HG02852 (cell line): ENCODE measurements at regions not wholly inside any gene's neighbourhood (a gene's known extent, or its start where the extent isn't known, plus 50 kb on each side); places are given as distances from the start of the nearest gene placed in this dataset.

ENCODE experiments used
- ATAC-seq: cut with Tn5 transposase; IDR thresholded peaks from one replicate; pipeline ENCODE4 v1.9.1; 2021; ENCODE audit warnings: mild to moderate bottlenecking, moderate library complexity; ENCODE audit not compliant: unreplicated experiment

DNA sequence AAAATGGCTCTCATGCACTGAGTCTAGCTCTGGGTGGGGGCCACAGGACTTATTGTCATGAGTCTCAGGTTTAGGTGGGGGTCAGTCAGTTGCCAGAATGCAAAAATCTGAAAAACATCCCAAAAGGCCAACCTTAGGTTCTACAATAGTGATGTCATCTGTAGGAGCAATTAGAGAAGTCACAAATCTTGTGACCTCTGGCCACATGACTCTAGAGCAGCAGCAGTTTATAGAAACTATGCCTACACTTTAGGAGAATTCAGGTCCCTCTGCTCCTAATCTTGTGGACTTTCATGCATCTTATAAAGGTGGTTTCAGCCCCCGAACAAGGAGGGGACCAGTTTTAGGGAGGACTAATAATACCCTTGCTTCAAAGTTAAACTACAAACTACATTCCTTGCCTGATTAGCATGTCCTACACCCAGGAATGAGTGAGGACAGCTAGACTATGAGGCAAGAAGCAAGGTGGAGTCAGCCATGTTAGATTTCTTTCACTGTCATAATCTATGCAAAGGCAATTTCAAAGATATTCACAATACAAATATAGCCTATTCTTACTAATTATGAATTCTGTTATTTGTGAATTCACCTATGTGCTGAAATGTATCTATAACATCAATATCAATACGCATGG, 123.5 kb upstream of the ADCY1 start:
- ATAC-seq, result no peak

DNA sequence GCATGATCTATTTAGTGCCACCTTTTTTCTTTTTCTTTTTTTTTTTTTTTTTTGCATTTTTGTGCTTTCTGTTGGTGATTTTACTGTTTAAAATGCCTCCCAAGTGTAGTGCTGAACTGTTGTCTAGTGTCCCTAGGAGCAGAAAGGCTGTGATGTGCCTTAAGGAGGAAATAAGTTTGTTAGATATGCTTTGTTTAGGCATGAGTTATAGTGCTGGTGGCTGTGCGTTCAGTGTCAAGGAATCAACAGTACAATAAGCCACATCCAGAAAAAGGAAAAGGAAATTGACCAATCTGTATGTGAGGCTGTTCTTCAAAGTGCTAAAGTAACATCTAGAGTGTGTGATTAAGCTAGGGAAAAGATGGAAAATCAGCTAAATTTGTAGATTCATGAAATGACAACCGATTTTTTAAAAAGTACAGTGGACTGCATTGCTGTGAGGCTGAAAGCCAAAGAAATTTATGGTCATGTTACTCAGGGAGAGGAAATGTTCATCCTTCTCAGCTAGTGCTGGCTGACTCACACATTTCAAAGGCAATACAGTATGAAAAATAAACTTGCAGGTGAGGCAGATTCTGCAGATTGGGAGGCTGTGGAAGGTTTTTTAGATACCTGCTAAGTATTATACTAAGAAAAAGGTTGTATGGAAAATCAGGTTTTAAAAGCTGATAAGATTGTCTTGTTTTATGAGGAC, 122.7 kb upstream of the ADCY1 start:
- no peak for ATAC-seq

DNA sequence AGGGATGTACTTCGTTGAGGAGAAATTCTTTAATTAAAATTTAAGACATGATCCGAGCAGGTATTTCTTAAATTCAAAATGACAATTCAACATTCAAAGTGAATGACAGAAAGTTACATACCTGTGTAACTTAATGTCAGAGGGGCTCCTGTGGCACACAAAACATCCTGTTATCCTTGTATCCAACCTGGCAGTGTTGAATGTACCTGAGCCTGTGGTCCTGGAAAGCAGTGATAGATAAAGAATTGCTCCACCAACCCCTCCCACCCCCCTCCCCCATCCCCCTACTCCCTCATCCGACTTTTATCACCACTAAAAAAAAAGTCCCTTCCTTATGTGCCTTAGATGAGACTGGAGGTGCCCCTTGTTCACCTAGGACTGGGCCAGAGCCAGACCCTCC, 119.4 kb upstream of the ADCY1 start:
- no peak for ATAC-seq

DNA sequence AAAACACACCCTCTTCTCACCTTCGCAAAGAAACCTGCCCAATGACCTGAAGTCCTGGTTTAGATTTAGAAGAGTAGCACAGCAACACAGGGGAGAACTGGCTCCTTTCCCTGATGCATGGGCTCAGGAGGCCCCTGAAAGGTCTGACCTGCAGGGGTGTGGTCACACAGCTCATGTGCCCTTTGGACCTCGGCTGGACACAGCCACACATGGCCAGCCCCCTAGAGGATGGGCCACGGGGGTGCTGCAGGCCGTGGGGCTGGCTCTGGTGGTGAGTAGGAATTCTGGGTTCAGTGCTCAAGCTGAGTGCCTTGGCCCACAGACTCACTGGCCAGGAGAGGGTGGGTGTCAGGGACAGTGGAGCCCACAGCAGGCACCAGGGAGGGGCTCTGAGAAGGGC, 118.5 kb upstream of the ADCY1 start:
- no peak for ATAC-seq

DNA sequence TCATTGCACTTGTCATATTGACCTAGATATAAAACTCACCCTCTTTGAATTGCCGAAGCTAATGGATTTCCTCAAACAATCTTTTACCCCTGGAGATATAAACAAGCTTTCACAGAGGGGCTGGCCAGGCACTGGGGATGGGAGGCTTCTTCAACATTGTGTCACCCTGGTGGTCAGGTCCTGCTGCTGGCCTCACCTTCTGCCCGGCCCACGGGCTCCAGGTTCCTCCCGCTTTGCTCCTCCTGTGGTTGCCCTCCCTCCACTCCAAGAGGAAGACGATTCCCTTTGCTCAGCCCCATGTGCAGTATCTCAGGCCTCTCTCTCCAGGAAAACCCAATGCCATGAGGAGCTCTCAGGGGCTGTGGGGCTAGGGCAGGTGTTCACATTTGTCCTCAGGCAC, 118.1 kb upstream of the ADCY1 start:
- no peak for ATAC-seq

DNA sequence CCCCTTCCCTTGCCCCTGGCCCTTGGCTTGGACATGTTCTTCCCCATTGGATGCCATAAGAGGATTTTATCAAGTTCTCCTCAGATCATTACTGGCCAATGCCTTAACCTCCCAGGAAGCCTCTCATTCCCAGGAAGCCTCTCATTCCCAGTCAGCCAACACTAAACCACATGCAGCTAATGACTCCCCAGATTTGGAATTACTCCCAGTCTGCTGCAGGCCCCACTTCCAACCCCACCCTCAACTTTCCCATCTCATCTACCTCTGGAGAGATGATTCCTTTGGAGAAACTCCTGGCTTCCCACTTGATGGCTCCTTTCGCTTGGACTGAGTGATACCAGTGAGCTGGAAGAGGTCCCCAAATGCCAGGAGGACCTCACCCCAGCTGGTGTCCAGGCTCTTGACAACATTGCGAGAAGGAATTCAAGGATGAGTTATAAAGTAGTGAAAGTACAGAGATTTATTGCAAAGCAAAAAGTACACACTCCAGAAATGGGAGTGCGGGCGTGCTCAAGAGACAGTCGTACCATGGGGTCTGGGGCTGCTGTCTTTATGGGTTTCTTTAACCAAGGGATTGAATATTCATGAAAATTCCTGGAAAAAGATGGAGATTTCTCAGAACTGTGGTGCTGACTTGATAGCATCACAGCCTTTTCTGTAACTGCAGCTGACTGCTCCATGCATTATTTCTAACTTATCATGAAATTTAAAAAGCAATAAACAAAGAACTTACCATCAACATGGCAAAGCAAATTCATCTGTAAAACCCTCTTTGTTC, 117.2 kb upstream of the ADCY1 start:
- ATAC-seq, result no peak

DNA sequence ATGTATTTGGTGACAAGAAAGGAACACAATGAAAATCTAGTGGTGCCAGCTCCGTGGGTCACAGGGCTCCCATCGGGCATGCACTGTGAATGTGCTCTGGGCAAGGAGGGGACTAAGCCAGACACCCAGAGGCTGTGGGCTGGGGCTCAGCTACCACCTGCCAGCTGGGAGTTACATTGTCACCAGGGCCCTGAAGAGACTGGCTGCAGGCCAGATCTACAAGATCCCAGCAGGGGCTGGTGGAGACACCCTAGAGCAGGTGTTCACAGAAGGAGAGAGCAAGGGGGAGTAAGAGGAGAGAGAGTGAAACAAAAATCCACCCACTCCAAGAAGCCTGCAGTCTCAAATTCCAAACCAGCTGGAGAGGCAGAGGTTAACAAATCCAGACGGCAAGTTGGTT, 116.6 kb upstream of the ADCY1 start:
- no peak for ATAC-seq

DNA sequence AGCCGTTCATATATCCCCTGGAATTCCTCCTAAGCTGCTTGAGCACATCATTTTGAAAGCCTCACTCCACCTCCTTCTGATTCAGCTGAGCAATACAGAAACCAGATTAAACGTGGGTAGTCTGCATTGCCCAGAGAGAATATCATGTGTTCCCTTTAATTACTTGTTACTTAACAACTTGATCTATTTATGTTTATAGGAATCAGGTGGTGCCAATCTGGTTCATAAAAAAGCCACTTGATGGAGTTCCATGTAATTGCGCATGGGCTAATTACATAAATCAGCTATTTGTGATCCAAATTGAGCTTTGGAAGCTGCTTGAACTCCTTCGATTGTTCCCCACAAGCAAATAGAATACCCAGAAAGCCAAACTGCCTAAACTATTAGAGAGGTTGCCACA, 114.7 kb upstream of the ADCY1 start:
- no peak for ATAC-seq

DNA sequence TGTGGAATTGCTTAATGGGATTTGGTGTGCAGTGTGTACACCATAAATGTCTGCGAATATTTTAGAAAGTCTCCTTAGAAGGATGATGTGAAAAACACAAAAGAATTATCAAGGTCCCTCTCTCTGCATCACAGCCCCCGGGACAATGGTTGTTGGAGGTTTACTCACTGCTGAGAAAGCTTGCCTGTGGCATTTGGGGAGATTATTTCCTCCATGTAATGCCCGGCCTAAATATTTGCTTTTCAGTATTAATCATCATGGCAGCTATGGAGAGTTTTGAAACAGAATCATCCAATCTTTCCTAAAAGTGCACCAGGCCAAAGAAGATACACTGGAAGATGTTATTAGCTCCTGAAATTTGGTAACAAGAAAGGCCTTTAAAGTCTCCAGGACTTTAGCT, 113.8 kb upstream of the ADCY1 start:
- ATAC-seq, result no peak

DNA sequence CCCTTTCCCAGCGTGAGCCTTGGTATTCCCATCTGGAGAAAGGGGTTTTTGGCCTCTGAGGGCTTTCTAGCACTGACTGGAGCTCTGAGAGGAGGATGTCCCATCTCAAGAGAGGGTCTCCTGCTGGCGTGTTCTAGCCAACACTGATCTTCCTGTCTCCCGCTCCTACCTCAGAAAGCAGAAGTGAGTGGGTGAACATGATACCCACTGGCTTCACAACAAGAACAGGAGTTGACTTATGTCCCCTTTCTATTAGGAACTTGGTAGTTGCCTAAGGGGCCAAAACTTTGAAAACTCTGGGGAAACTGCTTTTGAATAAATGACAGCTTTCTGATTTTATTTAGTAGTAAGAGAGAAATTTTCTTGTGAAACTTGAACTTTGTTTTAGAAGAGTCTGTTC, 113.1 kb upstream of the ADCY1 start:
- no peak for ATAC-seq

DNA sequence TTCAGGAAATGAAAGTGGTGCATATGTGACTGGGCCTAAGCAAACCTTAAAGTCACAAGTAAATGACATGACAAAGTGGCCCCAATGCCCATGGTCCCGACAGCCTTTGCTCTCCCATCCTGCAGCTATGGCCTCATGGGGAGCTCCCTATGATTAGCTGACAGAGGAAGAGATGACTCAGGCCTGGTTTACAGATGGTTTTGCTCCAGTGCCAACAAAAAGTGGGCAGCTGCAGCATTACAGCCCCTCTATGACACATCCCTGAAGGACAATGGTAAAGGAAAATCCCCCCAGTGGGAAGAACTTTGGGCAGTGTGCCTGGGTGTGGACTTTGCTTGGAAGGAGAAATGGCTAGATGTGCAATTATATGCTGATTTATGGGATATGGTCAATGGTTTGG, 105.1 kb upstream of the ADCY1 start:
- ATAC-seq, result no peak

DNA sequence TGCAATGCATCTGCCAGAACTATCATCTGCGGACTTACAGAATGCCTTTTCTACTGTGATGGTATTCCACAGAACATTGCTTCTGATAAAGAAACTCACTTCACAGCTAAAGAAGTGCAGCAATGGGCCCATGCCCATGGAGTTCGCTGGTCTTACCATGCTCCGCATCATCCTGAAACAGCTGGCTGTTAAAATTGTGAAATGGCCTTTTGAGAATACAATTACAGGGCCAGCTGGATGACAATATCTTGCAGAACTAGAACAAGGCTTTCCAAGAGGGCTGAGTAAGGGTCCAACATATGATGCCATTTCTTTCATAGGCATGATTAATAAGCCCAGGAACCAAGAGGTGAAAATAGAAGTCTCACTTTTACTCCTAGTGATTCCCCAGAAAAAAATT, 104.1 kb upstream of the ADCY1 start:
- ATAC-seq, result no peak

DNA sequence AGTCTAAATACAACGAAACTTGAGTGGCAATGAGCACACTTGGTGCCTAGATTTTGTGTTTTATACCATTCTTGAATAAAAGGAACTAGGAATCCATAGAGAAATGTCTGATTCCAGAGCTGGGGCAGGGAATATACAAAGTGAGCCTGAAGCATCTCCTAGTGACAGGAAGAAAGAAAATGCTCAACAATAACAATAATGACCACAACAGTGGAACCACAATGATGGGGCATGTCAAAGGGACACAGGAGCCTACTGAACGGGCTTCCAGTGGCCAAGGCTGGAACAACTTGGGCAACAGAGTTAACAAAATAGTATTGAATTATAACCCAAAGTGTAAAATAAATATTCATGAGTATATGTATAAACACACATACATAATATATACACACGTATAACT, 94.4 kb upstream of the ADCY1 start:
- ATAC-seq, result no peak

DNA sequence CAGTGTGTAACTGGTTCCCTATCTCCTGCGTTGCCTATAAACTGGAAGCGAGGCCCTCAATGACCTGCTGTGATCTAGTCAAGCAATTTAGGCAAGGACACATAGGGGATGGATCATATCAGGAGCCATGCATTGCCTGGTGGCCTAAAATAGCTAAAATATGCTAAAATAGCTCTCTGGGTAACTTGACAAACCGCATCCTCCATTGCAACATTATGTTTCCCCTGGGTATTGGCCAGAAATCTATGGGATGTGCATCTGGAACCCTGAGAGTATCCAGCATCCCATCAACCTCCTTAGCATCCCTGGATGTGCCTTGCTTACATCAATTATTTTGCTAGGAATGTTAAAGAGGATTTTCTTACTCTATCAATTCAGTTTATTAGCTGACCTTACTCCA, 91.7 kb upstream of the ADCY1 start:
- no peak for ATAC-seq

DNA sequence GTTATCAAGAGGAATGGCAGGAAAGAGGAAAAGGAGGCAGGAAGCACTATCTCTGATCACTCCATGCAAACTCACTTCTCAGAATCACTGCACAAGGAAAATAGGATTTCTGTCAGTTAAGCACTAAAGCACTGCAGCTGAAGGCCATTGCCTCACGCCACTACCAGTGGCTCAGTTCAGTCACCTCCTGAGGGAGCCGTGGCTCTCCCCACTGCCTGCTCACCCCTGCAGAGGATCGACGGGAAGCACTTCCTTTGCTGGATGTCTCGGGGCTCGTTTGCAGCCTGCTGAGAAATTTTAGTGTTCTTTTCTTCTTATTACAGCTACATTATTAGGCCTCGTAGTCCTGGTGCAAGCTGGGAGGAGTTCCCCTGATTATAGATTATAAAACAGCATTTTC, 90.1 kb upstream of the ADCY1 start:
- no peak for ATAC-seq

DNA sequence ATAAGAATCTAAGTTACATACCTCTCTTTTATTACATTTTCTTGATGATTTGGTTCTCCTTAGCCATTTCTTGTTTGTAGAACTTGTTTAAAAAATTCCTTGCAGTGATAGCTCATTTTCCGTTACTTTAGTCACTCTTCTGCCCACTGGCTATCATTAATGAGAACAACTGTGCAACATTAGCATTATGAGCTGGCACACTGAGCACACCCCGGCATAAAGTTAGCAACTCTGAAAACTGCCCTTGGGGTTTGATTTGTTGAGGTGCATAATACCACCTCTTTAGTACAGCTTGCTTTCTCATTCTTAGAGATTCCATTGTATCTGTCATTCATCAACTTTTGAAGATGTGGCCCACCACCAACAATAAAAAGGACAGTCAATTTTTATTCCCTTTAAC, 87.6 kb upstream of the ADCY1 start:
- no peak for ATAC-seq

DNA sequence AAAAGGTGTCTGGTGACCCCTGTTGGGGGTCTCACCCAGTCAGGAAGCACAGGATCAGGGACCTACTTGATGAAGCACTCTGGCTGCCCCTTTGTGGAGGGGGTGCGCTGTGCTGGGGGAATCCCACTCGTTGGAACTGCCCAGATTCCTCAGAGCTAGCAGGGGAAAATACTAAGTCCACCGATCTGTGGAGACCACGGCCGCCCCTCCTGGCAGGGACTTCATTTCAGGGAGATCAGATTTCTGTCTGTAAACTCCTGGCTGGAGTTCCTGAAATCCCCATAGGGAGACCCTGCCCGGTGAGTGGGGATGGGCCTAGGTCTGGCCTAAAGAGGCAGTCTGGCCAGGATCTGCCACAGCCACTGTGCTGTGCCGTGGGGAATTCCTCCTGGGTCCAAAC, 79.3 kb upstream of the ADCY1 start:
- ATAC-seq, result no peak

DNA sequence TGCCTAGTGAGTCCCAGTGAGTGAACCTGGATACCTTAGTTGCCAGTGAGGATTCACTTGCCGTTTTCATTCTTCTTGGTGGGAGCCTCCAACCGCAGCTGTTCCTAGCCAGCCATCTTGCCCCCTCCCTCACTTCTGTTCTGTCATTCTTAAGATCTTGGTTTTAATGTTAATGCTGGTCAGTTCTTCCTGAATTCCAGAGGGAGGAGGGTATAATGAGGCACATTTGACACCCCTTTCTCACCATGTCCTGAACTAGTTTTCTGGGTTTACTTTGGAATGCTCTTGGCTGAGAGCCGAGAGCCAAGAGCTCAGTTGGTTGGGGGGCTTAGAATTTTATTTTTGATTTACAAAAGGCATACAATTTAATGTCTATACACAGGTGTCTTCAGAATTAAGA, 78.5 kb upstream of the ADCY1 start:
- ATAC-seq, result no peak

DNA sequence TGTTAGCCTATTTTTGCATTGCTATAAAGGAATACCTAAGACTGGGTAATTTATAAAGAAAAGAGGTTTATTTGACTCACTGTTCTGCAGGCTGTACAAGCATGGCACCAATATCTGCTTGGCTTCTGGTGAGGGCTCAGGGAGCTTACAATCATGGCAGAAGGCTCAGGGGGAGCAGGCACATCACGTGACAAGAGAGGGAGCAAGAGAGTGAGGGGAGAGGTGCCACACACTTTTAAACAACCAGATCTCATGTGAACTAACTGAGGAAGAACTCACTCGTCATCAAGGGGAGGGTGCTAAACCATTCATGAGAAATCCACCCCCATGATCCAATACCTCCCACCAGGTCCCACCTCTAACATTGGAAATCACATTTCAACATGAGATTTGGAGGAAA, 73.9 kb upstream of the ADCY1 start:
- no peak for ATAC-seq

DNA sequence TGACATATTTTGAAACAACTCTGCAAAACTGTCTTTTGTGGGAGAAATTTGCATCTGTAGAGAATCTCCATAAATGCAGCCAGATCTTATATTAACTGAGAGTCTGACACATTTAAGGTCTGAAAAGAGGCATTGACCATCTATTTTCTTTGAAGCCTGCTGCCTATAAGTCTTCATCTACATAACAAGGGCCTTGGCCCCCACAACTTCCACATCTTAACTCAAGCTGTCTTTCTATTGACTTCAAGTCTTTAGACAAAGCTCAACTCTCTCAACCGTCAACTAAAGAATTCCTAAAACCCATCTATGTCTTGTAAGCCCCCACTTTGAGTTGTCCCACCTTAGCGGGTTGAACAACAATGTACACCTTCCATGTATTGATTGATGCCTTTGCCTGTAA, 72.4 kb upstream of the ADCY1 start:
- no peak for ATAC-seq

DNA sequence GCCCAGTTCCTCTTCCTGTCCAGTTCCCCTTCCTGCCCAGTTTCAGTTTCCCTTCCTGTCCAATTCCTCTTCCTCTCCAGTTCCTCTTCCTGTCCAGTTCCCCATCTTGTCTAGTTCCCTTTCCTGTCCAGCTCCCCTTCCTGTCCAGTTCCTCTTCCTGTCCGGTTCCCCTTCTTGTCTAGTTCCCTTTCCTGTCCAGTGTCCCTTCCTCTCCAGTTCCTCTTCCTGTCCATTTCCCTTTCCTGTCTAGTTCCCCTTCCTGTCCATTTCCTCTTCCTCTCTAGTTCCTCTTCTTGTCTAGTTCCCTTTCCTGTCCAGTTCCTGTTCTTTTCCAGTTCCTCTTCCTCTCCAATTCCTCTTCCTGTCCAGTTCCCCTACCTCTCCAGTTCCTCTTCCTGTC, 68.1 kb upstream of the ADCY1 start:
- no peak for ATAC-seq

DNA sequence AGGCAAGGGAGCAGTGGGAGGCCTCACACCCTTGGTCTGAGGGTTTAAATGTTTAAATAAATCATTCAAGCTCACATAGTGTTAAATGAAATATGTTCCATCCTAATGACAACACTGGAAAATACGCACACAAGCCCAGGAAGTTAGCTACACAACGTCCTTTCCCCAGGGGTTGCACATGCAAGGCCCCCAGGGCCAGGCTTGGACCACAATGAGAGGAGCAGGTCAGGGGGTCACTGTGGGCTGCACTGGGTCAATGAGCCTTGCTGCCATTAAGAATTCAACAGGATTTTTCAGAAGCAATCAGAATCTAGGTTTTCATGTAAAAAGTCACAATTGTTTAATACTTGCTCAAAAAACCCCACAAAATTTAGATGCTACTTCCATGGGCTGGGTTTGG, 64.9 kb upstream of the ADCY1 start:
- ATAC-seq, result no peak
